CD14-positive monocyte (primary cell): ENCODE measurements at regions not wholly inside any gene's neighbourhood (a gene's known extent, or its start where the extent isn't known, plus 50 kb on each side); places are given as distances from the start of the nearest gene placed in this dataset.

Experiments
- DNase-seq, 3 donors: peaks; one replicate each; pipeline ENCODE4 v3.0.0-alpha.2; 2011 to 2022
- H2AFZ ChIP-seq: 2 replicates; pipeline ENCODE4 v1.6.0; 2012; ENCODE audit warnings: mild to moderate bottlenecking, low read depth, low read length, inconsistent platforms; ENCODE audit not compliant: insufficient read depth, poor library complexity, severe bottlenecking
- H3K27ac ChIP-seq, 2 donors: 1 replicate in 1 of 2; 2 replicates in 1 of 2; pipeline ENCODE4 v1.5.1; 2012 to 2013; ENCODE audit warnings: low read length in 2 of 2, control low read depth in 1 of 2, inconsistent platforms in 1 of 2, low read depth in 1 of 2, mild to moderate bottlenecking in 1 of 2
- H3K27me3 ChIP-seq, 2 donors: one replicate each; pipeline versions ENCODE4 v1.6.0 to v1.6.1; 2011 to 2013; ENCODE audit warnings: low read length in 2 of 2; ENCODE audit not compliant: control insufficient read depth in 2 of 2, insufficient read depth in 2 of 2
- H3K36me3 ChIP-seq, 2 donors: replicated peaks in 1 of 2; 1 replicate in 1 of 2; 2 replicates in 1 of 2; pipeline versions ENCODE4 v1.5.1 to v1.6.1; 2012 to 2013; ENCODE audit warnings: low read length in 2 of 2, control low read depth in 1 of 2, inconsistent platforms in 1 of 2, mild to moderate bottlenecking in 1 of 2; ENCODE audit not compliant: insufficient read depth in 2 of 2, control insufficient read depth in 1 of 2
- H3K4me1 ChIP-seq, 2 donors: 1 replicate in 1 of 2; 2 replicates in 1 of 2; pipeline versions ENCODE4 v1.5.1 to v1.6.1; 2012 to 2013; ENCODE audit warnings: low read length in 2 of 2, control low read depth in 1 of 2, inconsistent platforms in 1 of 2, mild to moderate bottlenecking in 1 of 2, moderate library complexity in 1 of 2; ENCODE audit not compliant: insufficient read depth in 2 of 2, control insufficient read depth in 1 of 2
- H3K4me2 ChIP-seq: replicated peaks from 2 replicates; pipeline ENCODE3; 2012; ENCODE audit warnings: low read length, moderate library complexity, mild to moderate bottlenecking; ENCODE audit not compliant: poor library complexity, severe bottlenecking; ENCODE audit errors: extremely low read depth
- H3K4me3 ChIP-seq, 3 experiments: fragments of 200-600 bp in 1 of 3; sonication (generic) in 1 of 3; replicated peaks in 1 of 3; 1 replicate in 2 of 3; 2 replicates in 1 of 3; pipeline ENCODE4 v1.5.1; 2011 to 2013; ENCODE audit warnings: low read length in 3 of 3, mild to moderate bottlenecking in 3 of 3, control low read depth in 2 of 3, low read depth in 2 of 3, inconsistent platforms in 1 of 3, moderate library complexity in 1 of 3
- H3K79me2 ChIP-seq: 2 replicates; pipeline ENCODE4 v1.6.0; 2012; ENCODE audit warnings: mild to moderate bottlenecking, control low read depth, inconsistent platforms, low read length, moderate library complexity; ENCODE audit not compliant: insufficient read depth
- H3K9ac ChIP-seq: 2 replicates; pipeline ENCODE4 v1.6.0; 2017; ENCODE audit warnings: low read length, mild to moderate bottlenecking; ENCODE audit not compliant: insufficient read depth, poor library complexity, severe bottlenecking
- H3K9me3 ChIP-seq, 2 donors: replicated peaks in 1 of 2; 1 replicate in 1 of 2; 2 replicates in 1 of 2; pipeline versions ENCODE4 v1.5.1 to v1.6.1; 2012 to 2013; ENCODE audit warnings: low read length in 2 of 2, control low read depth in 1 of 2; ENCODE audit not compliant: control insufficient read depth in 1 of 2, insufficient read depth in 1 of 2
- H4K20me1 ChIP-seq: 2 replicates; pipeline ENCODE4 v1.6.0; 2012; ENCODE audit warnings: mild to moderate bottlenecking, low read length, control low read depth, moderate library complexity; ENCODE audit not compliant: insufficient read depth
- H3K27ac Mint-ChIP-seq, 7 donors: one replicate each; pipeline ENCODE4 v1.8.0; 2020; ENCODE audit warnings: mild to moderate bottlenecking in 7 of 7, mixed read lengths in 7 of 7, moderate library complexity in 6 of 7, inconsistent platforms in 2 of 7
- H3K27me3 Mint-ChIP-seq, 3 donors: one replicate each; pipeline ENCODE4 v1.8.0; 2021 to 2022; ENCODE audit warnings: low read depth in 3 of 3, mild to moderate bottlenecking in 3 of 3, mixed read lengths in 3 of 3, moderate library complexity in 3 of 3, inconsistent platforms in 1 of 3
- H3K36me3 Mint-ChIP-seq, 2 donors: one replicate each; pipeline ENCODE4 v1.8.0; 2020; ENCODE audit warnings: mixed read lengths in 2 of 2, inconsistent platforms in 1 of 2, mild to moderate bottlenecking in 1 of 2
- H3K4me1 Mint-ChIP-seq: one replicate; pipeline ENCODE4 v1.8.0; 2020; ENCODE audit warnings: mild to moderate bottlenecking, mixed read lengths
- H3K4me3 Mint-ChIP-seq, 2 donors: one replicate each; pipeline ENCODE4 v1.8.0; 2020; ENCODE audit warnings: mild to moderate bottlenecking in 2 of 2, mixed read lengths in 2 of 2, moderate library complexity in 1 of 2
- H3K9me3 Mint-ChIP-seq, 7 donors: one replicate each; pipeline ENCODE4 v1.8.0; 2020 to 2022; ENCODE audit warnings: mixed read lengths in 7 of 7, mild to moderate bottlenecking in 6 of 7, moderate library complexity in 6 of 7, inconsistent platforms in 2 of 7
- CTCF ChIP-seq: fragments of 200-600 bp; IDR thresholded peaks from one replicate; pipeline ENCODE4 v1.8.0; 2022; ENCODE audit warnings: antibody characterized with exemption, mild to moderate bottlenecking
- WGBS: methylation state at CpG from one replicate; pipeline ENCODE4 v1.1.5; 2013; ENCODE audit warnings: missing lambda C conversion rate; ENCODE audit not compliant: insufficient coverage; 5-methylcytosine and 5-hydroxymethylcytosine counted together
- intact Hi-C, 2 donors: fragments of 100-400 bp; cut with micrococcal nuclease; formaldehyde crosslinking; loops; one replicate each; pipeline versions ENCODE4 v1.15.0 to v1.15.1; 2023

GRCh38 chr6:14746139-14746837, 499.6 kb upstream of the JARID2 start:
- WGBS = 90% methylated on average over 2 of the region's 2 CpGs
- Histone ChIP-seq H3K27me3 (no peaks in the 10 kb centered on the region), H3K4me2 (no peak overlapping the region), H3K79me2 (no peaks in the 10 kb centered on the region), H3K27ac (peak overlapping the region in 1 of 2 donors; percentile 100), H4K20me1 (no peaks in the 10 kb centered on the region), H3K4me1 (peaks cover 22 to 37% of the 10 kb centered on the region in 2 donors), H3K9ac (no peak overlapping the region), H3K9me3 (no peaks in the 10 kb centered on the region), H2AFZ (no peak overlapping the region), H3K36me3 (no peaks in the 10 kb centered on the region), H3K4me3 (no peak overlapping the region)
- Mint-ChIP-seq H3K4me1 (peaks cover 40% of the 10 kb centered on the region), H3K27me3 (peaks cover 0 to 5% (median 2%) of the 10 kb centered on the region in 3 donors), H3K27ac (peak overlapping the region in 5 of 7 donors; percentile 31 to 73 (median 43)), H3K9me3 (peaks cover 0 to 5% (median 0%) of the 10 kb centered on the region in 7 donors), H3K4me3 (no peak overlapping the region), H3K36me3 (peaks cover 4 to 11% of the 10 kb centered on the region in 2 donors)
- no peak for DNase-seq
- no peak for TF ChIP-seq CTCF
- intact Hi-C loops = no loop called here

GRCh38 chr6:14747881-14748520, 497.9 kb upstream of the JARID2 start:
- Mint-ChIP-seq H3K36me3 (peaks cover 3 to 6% of the 10 kb centered on the region in 2 donors), H3K27me3 (peaks cover 0 to 5% (median 2%) of the 10 kb centered on the region in 3 donors), H3K9me3 (no peaks in the 10 kb centered on the region), H3K4me3 (no peak overlapping the region), H3K4me1 (peaks cover 28% of the 10 kb centered on the region), H3K27ac (peak overlapping the region in 6 of 7 donors; percentile 6 to 87 (median 24))
- Histone ChIP-seq H3K27ac (peak overlapping the region in 1 of 2 donors; percentile 42), H3K9ac (no peak overlapping the region), H3K36me3 (no peaks in the 10 kb centered on the region), H3K79me2 (no peaks in the 10 kb centered on the region), H2AFZ (peak overlapping the region; percentile 41), H3K4me2 (no peak overlapping the region), H3K27me3 (no peaks in the 10 kb centered on the region), H4K20me1 (no peaks in the 10 kb centered on the region), H3K9me3 (no peaks in the 10 kb centered on the region), H3K4me3 (no peak overlapping the region), H3K4me1 (peaks cover 7 to 22% of the 10 kb centered on the region in 2 donors)
- no peak for DNase-seq
- TF ChIP-seq CTCF = no peak
- 70% methylated on average over 3 of the region's 3 CpGs for WGBS
- intact Hi-C loops = no loop called here
